ENCODE measurements at regions not wholly inside any gene's neighbourhood (a gene's known extent, or its start where the extent isn't known, plus 50 kb on each side); places are given as distances from the start of the nearest gene placed in this dataset.

DNA sequence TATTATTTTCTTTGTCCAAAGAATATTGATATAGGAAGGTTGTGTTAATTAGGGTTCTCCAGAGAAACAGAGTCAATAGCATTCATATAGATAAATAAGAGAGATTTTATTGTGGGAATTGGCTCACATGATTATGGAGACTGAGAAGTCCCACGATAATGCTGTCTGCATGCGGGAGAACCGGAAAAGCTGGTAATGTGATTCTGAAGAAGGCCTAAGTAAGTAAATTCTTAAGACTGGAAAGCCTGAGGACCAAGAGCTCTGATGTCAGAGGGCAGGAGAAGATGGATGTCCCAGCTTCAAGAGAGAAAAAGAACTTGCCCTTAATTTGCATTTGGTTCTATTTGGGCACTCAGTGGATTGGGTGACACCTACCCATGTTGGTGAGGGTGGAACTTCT is 307.4 kb upstream of the C9orf72 start:
- TF ChIP-seq, protein P1, sequence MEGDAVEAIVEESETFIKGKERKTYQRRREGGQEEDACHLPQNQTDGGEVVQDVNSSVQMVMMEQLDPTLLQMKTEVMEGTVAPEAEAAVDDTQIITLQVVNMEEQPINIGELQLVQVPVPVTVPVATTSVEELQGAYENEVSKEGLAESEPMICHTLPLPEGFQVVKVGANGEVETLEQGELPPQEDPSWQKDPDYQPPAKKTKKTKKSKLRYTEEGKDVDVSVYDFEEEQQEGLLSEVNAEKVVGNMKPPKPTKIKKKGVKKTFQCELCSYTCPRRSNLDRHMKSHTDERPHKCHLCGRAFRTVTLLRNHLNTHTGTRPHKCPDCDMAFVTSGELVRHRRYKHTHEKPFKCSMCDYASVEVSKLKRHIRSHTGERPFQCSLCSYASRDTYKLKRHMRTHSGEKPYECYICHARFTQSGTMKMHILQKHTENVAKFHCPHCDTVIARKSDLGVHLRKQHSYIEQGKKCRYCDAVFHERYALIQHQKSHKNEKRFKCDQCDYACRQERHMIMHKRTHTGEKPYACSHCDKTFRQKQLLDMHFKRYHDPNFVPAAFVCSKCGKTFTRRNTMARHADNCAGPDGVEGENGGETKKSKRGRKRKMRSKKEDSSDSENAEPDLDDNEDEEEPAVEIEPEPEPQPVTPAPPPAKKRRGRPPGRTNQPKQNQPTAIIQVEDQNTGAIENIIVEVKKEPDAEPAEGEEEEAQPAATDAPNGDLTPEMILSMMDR (conservative IDR thresholded peaks at IDR 0.05): no peak
- no peaks in the 10 kb centered on the region for H3K27me3 ChIP-seq (ENCODE audit: insufficient read depth, low read length)
- no peak overlapping the region for H3K56ac ChIP-seq (ENCODE audit: insufficient read length, low read depth, low read length)
- H2BK5ac ChIP-seq (ENCODE audit: insufficient read length, low read length): no peak overlapping the region
- no peak overlapping the region for H2BK20ac ChIP-seq (ENCODE audit: low read depth, low read length, poor library complexity, severe bottlenecking)
- H3K79me2 ChIP-seq (ENCODE audit: insufficient read depth, low read length): no peaks in the 10 kb centered on the region
- H3K23ac ChIP-seq (ENCODE audit: insufficient read length, low read depth, low read length): no peak overlapping the region
- H3K18ac ChIP-seq (ENCODE audit: insufficient read length, low read depth, low read length): no peak overlapping the region
- H4K5ac ChIP-seq (ENCODE audit: insufficient read length, low read depth, low read length): no peak overlapping the region
- no peaks in the 10 kb centered on the region for H3K9me3 ChIP-seq (ENCODE audit: control insufficient read depth, low read depth, low read length)
- H2BK120ac ChIP-seq (ENCODE audit: low read depth, low read length, poor library complexity, severe bottlenecking): no peak overlapping the region
- H4K8ac ChIP-seq (replicated peaks; ENCODE audit: insufficient read length, low read depth, low read length): no peak overlapping the region
- no peak overlapping the region for H3K27ac Mint-ChIP-seq
- no peak overlapping the region for H3T11ph ChIP-seq (ENCODE audit: low read length)
- H3K4ac ChIP-seq (ENCODE audit: low read depth, low read length): no peak overlapping the region
- no peaks in the 10 kb centered on the region for H3K27me3 Mint-ChIP-seq (ENCODE audit: low read depth)
- no peaks in the 10 kb centered on the region for H3K23me2 ChIP-seq (ENCODE audit: insufficient read length, low read depth, low read length, poor library complexity, severe bottlenecking)
- H3K27ac ChIP-seq (ENCODE audit: insufficient read length, low read depth, low read length): no peak overlapping the region
- H2BK15ac ChIP-seq (ENCODE audit: low read depth, low read length): no peak overlapping the region
- no peaks in the 10 kb centered on the region for H3K4me1 ChIP-seq (ENCODE audit: insufficient read depth, low read length)
- no peak overlapping the region for H2AK5ac ChIP-seq (ENCODE audit: insufficient read length, low read length)
- no CpG with 5 or more reads among the region's 3 CpGs for WGBS (ENCODE audit: extremely low coverage, insufficient read length, low lambda C conversion rate)
- no peak overlapping the region for H3K4me3 Mint-ChIP-seq
- H4K91ac ChIP-seq (ENCODE audit: insufficient read length, low read depth, low read length): no peak overlapping the region
- no peak overlapping the region for H2BK12ac ChIP-seq (ENCODE audit: insufficient read length, low read depth, low read length)
- no peak for DNase-seq
- no peak overlapping the region for H2AFZ ChIP-seq (ENCODE audit: low read length)
- H3K4me2 ChIP-seq (ENCODE audit: insufficient read depth, insufficient read length, low read length): no peak overlapping the region
- H3K14ac ChIP-seq (ENCODE audit: insufficient read depth, low read length): no peak overlapping the region
- H3K9ac ChIP-seq (ENCODE audit: extremely low read depth, insufficient read length, low read length): no peak overlapping the region
- H4K20me1 ChIP-seq (ENCODE audit: control insufficient read depth, insufficient read depth, insufficient read length): no peaks in the 10 kb centered on the region
- H3K4me1 Mint-ChIP-seq: peaks cover 4 to 26% of the 10 kb centered on the region in 2 experiments; a peak in 2 of 4 replicates
- H3K9me3 Mint-ChIP-seq: peaks cover 6 to 9% of the 10 kb centered on the region in 2 experiments
- no peaks in the 10 kb centered on the region for H3K79me1 ChIP-seq (ENCODE audit: insufficient read depth, low read depth, low read length, poor library complexity, severe bottlenecking)
- H3K36me3 Mint-ChIP-seq (ENCODE audit: insufficient read depth in 1 of 3, low read depth in 3 of 3): peaks cover 0 to 13% (median 0%) of the 10 kb centered on the region in 3 experiments; a peak in 2 of 7 replicates

All from H9 (cell line).